ENCODE measurements at regions not wholly inside any gene's neighbourhood (a gene's known extent, or its start where the extent isn't known, plus 50 kb on each side); places are given as distances from the start of the nearest gene placed in this dataset.

- TF ChIP-seq POLR2A (IDR thresholded peaks at IDR 0.05) = no peak
- TF ChIP-seq EP300 (IDR thresholded peaks at IDR 0.05) = no peak
- TF ChIP-seq CTCF (IDR thresholded peaks at IDR 0.05) = no peak
- Histone ChIP-seq H3K4me3 (no peak overlapping the region), H3K36me3 (no peaks in the 10 kb centered on the region), H3K27me3 (no peaks in the 10 kb centered on the region), H3K9me3 (no peaks in the 10 kb centered on the region), H3K27ac (no peak overlapping the region), H3K4me1 (no peaks in the 10 kb centered on the region)
- WGBS, 2 donors = 87 to 90% methylated on average over 2 of the region's 2 CpGs
- DNase-seq (ENCODE audit: low spot score in 2 of 2) = no peak
Observed at GRCh38 chr4:12177416-12177815, 748.7 kb upstream of the HS3ST1 start.

DNA sequence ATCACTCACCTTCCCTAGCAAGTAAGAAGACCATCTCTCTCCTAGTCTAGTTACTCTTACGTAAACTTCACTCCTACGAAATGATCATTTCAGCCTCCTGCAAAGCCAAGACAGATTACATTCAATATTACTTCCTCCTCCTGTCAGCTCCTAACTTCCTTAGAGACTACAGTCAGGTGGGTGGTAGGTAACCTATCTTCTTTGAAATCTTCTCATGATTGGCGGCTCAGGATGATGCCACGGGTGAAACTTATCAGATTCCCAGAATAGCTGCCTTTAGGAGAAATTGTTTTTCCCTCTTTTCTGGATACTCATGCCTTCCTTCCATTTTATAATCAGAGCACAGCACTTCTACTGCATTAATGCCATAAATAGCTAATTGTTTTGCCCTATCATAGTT, 744.8 kb upstream of the HS3ST1 start:
- Histone ChIP-seq H3K4me1 (no peaks in the 10 kb centered on the region), H3K4me3 (no peak overlapping the region), H3K27me3 (no peaks in the 10 kb centered on the region), H3K36me3 (no peaks in the 10 kb centered on the region), H3K9me3 (no peaks in the 10 kb centered on the region), H3K27ac (no peak overlapping the region)
- TF ChIP-seq POLR2A (IDR thresholded peaks at IDR 0.05) (no peak), CTCF (IDR thresholded peaks at IDR 0.05) (no peak), EP300 (IDR thresholded peaks at IDR 0.05) (no peak)
- WGBS, 2 donors = 84 to 92% methylated on average over 4 of the region's 4 CpGs
- no peak for DNase-seq (ENCODE audit: low spot score in 2 of 2)

DNA sequence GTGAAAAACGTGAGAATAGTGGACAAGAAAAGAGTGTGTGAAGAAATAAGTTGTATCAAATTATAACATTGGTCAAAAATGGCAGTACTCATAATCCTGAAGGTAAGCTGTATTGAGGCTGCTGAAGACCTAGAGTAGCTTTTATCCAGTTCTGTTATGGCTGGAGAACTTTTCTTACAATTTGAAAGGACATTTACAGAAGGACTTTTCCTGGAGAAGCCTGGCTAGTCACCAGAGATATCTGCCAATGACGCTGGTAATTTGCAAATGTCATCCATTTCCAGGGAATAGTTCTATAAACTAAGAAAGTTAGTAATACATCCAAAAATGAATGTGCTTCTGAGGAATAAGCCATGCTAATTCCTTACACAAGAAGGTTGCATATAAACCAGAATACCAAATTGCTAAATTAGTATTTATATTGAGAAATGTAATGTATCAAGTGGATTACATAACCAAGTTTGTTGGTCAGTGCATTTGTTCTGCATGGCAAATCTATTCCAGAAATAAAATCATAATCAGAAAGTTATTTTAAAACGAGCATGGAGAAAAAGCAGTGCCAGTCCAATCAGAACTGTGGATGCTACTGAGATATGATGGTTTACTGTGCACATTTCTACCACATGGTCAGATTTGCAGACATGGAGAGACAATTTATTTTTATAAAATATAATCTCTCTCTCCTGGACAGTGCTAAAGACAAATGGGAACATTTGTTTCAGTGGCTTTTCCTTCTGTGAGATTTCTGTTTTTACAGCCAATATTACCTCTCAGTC, 743.7 kb upstream of the HS3ST1 start:
- no peak for TF ChIP-seq CTCF (IDR thresholded peaks at IDR 0.05)
- TF ChIP-seq POLR2A (IDR thresholded peaks at IDR 0.05) = no peak
- no peak for TF ChIP-seq EP300 (IDR thresholded peaks at IDR 0.05)
- no peak overlapping the region for H3K27ac ChIP-seq
- H3K27me3 ChIP-seq = no peaks in the 10 kb centered on the region
- no peak overlapping the region for H3K4me3 ChIP-seq
- H3K36me3 ChIP-seq = no peaks in the 10 kb centered on the region
- no peaks in the 10 kb centered on the region for H3K9me3 ChIP-seq
- no peaks in the 10 kb centered on the region for H3K4me1 ChIP-seq
- DNase-seq (ENCODE audit: low spot score in 2 of 2) = no peak
- 61 to 62% methylated on average over 3 of the region's 3 CpGs for WGBS, 2 donors

GRCh38 chr4:12170308-12170707, 741.6 kb upstream of the HS3ST1 start:
- Histone ChIP-seq H3K4me1 (no peaks in the 10 kb centered on the region), H3K4me3 (no peak overlapping the region), H3K9me3 (no peaks in the 10 kb centered on the region), H3K36me3 (no peaks in the 10 kb centered on the region), H3K27me3 (no peaks in the 10 kb centered on the region), H3K27ac (no peak overlapping the region)
- TF ChIP-seq POLR2A (IDR thresholded peaks at IDR 0.05) = no peak
- no peak for TF ChIP-seq CTCF (IDR thresholded peaks at IDR 0.05)
- no peak for TF ChIP-seq EP300 (IDR thresholded peaks at IDR 0.05)
- 87 to 89% methylated on average over 4 of the region's 4 CpGs for WGBS, 2 donors
- DNase-seq (ENCODE audit: low spot score in 2 of 2) = no peak

GRCh38 chr4:12165616-12166015, 736.9 kb upstream of the HS3ST1 start:
- H3K4me1 ChIP-seq = no peaks in the 10 kb centered on the region
- DNase-seq (ENCODE audit: low spot score in 2 of 2) = no peak
- no peaks in the 10 kb centered on the region for H3K36me3 ChIP-seq
- no peaks in the 10 kb centered on the region for H3K27me3 ChIP-seq
- TF ChIP-seq CTCF (IDR thresholded peaks at IDR 0.05) (no peak), POLR2A (IDR thresholded peaks at IDR 0.05) (no peak), EP300 (IDR thresholded peaks at IDR 0.05) (no peak)
- H3K27ac ChIP-seq = no peak overlapping the region
- peaks cover 0 to 4% (median 0%) of the 10 kb centered on the region in 4 donors for H3K9me3 ChIP-seq
- no peak overlapping the region for H3K4me3 ChIP-seq

Measured in tibial nerve (tissue), 4 donors.